Activated T-cell treated with anti-CD3 and anti-CD28 coated beads for 48 hours (primary cell): ENCODE measurements at regions not wholly inside any gene's neighbourhood (a gene's known extent, or its start where the extent isn't known, plus 50 kb on each side); places are given as distances from the start of the nearest gene placed in this dataset.

Experiments
- DNase-seq: peaks from one replicate; pipeline ENCODE4 v3.0.0-alpha.2; 2020; ENCODE audit warnings: low read depth

GRCh38 chr14:40487824-40488223, 1055.6 kb upstream of the FBXO33 start:
- DNase-seq = no peak

DNA sequence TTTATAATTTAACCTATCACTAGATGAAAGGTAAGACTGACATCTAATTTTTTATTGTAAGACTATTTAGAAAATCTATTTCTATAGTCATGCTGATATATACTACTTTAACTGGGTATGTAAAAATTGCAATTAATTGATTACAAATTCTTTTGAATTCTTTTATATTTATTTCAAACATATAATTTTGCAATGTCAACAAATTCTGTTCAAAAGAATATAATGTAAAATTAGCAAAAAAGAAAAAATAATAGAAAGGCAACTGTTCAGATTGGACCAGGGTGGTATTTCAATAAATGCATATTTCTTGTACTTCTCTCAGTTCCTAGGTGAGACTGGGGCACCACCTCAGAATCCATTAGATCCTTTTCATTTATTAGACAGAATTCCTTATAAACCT, 1053.5 kb upstream of the FBXO33 start:
- no peak for DNase-seq

- DNase-seq = no peak
Measured at GRCh38 chr14:40476005-40476404, 1043.8 kb upstream of the FBXO33 start.

GRCh38 chr14:40467969-40468368, 1035.7 kb upstream of the FBXO33 start:
- no peak for DNase-seq

GRCh38 chr14:40464531-40464930, 1032.3 kb upstream of the FBXO33 start:
- no peak for DNase-seq

GRCh38 chr14:40463886-40464285, 1031.7 kb upstream of the FBXO33 start:
- no peak for DNase-seq

GRCh38 chr14:40452674-40453073, 1020.4 kb upstream of the FBXO33 start:
- no peak for DNase-seq

DNA sequence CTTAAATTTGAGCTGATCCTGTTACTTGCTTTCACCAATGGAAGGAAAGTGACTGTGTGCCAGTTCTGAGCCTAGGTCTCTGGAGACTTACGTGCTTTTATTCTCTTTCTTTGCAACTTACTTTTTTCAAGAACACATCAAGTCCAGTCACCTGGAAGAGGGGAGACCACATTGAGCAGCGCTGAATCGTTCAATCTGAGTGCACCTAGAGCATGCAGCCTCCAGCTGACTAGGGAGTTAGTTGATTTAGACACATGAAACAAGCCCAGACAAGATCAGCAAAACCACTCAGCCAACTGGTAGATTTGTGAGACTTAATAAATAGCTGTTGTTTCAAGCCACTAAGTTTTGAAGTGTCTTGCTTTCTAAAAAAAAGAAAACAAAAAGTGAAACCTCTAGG, 1014.8 kb upstream of the FBXO33 start:
- DNase-seq = no peak

DNA sequence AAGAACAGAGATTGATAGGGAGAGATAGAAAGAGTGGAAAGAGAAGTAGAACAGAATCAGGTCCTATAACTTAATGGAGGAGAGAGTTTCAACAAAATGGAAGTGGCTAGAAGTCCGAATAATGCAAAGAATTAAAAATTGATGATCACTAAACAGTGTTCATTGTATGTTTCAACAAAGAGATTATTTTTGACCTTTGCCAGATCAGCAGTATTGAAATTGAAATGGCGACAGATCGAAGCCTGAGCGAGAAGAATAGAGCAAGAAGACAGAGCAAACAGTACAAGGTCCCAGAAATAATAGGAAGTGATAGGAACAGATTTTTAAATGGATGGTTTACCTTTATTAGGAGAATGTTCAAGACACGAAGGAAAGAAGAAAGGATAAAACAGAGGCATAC, 1012.8 kb upstream of the FBXO33 start:
- DNase-seq = no peak

DNA sequence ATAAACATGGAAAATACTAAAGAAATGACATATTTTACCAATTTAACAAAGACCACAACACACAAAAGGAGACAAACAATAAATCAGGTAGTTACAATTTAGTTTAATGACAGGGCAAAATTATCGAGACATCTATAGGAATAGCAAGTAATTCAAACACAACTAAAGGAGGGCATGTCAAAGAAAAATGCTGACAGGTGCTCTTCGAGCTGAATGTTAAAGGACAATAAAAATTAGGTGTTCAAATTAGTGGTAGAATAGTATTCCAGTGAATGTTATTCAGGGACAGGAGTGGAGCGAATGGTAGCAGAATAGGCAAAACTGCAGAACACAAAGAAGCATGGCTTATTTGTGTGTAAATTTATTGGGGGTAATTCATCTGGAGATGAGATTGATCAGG, 1004.3 kb upstream of the FBXO33 start:
- no peak for DNase-seq

GRCh38 chr14:40417777-40418401, 985.7 kb upstream of the FBXO33 start:
- no peak for DNase-seq

GRCh38 chr14:40416565-40416964, 984.3 kb upstream of the FBXO33 start:
- no peak for DNase-seq

DNA sequence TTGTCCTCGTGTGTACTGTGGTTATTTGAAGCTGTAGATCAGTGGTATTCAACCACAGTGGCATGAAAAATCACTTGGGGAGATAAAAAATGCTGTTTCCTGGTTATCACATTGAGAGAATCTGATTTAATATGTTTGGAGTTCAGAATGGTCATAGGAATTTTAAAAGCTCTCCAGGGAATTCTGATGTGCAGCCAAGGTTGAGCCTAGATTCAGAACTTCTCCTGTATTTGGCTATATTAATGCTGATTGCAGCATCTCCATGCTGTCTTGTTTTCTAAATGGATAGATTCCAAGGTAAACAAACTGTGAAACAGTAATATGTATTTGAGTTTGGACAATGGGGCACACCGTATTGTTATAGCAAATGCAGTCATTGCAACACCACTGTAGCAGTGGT, 982.2 kb upstream of the FBXO33 start:
- DNase-seq = no peak

- no peak for DNase-seq
Measured at GRCh38 chr14:40413136-40413535, 980.9 kb upstream of the FBXO33 start.

DNA sequence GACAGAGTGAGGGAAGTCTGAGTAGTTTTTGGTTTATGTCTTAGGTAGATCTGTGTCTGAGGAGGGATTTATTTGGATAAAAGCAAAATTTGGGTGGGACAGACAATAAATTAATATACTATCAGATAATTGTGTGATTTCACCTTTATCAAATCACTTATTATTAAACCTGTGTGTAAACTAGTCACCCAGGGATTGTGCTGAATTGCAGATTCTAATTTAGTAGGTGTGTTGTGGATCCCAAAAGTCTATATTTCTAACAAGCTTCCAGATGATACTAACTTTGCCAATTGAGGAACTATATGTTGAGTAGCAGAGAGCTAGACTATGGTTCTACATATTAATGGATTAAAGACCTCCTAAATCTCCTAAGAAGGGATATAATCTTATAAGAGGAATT, 978.5 kb upstream of the FBXO33 start:
- no peak for DNase-seq

DNA sequence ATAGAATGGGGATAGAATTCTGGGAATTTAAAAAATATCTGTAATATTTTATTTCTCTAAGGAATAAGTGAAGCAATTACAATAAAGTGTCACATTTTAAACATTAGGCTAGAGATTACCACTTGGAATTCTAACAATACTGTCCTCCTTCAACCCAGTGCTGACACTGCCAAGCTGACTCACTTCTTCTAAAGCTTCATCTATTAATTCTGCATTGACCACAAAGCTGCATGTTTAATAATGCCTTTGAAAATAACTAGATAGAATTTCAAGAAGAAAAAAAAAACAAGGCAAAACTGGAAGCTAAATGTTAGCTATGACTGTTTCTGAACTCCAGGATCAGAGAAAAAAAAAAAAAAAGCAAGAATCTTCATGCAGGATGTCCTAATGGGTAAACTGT, 970.7 kb upstream of the FBXO33 start:
- no peak for DNase-seq

DNA sequence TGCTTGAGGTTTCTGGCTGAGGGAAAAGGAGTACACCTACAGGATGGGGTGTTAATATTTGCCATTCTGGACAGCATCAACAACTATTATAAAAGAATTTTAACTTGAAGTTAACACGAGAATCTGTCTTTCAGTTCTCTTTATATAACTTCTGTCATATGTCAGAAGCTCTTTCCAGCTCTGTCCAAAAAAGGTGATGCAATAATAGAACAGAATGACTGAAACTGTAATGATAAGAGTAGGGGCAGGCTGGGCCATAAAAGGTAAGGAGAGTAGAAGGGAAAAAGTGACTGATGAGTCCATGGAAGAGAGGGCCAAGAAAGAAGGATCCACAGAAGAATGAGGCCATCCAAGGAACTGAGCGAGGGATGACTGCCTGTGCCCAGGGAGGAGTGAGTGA, 966.7 kb upstream of the FBXO33 start:
- no peak for DNase-seq

- DNase-seq = no peak
Measured at GRCh38 chr14:40394634-40395340, 962.6 kb upstream of the FBXO33 start.

GRCh38 chr14:40393143-40393542, 960.9 kb upstream of the FBXO33 start:
- DNase-seq = no peak

GRCh38 chr14:40386433-40386832, 954.2 kb upstream of the FBXO33 start:
- no peak for DNase-seq

- DNase-seq = no peak
Measured at GRCh38 chr14:40374221-40374620, 942.0 kb upstream of the FBXO33 start.

DNA sequence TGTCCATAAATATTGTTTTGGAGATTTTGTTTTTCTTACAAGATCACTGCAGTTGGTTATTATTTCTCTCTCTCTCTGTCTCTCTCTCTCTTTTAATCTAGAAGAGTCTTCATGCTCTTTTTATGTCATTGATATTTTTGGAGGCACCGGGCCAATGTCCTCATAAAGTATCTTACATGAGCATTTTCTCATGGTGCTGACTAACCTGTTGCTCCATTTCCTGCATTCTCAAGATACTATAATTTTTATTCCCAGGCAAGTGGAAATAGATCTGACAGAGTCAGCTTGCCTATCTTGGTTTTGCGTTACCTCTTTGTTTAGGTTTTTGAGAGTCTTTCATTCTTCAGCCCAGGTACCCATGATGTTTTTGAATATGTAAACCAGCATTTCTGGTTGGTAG, 938.8 kb upstream of the FBXO33 start:
- DNase-seq = no peak

DNA sequence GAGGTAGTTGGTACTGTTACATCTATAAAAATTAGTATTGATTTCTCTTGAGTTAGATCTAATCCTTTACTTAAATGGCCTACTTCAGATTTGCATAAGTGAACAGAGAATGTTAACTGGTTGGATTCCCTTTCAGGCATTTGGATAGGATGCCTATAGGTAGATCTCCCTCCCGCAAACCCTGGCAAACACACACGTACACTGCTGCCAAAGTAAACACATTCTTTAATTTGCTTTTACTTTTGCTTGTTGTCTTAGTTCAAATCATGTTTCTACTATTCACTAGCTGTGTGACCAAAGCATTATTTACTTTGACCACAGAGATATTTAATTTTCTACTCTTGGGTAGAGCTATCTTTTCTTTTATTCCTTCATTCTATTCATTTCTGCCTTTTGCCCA, 936.1 kb upstream of the FBXO33 start:
- no peak for DNase-seq

DNA sequence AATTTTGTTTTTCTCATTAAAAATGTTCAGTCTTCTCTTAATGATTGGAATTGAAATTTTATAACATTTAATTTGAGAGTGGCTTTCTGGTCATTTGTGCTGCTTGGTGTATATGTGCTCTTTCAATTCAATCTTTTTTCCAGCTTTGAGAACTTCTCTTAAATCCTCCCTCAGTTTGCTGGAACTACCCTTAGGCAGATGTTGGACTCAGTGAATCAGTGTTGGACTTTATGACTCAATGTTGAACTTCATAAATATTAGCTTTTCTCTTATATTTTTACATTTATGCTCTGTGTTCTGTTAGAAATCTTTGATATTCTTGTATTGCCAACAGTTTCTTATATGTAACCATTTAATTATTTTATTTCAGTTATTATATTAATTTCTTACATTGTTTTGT, 935.5 kb upstream of the FBXO33 start:
- no peak for DNase-seq
